ENCODE measurements at regions not wholly inside any gene's neighbourhood (a gene's known extent, or its start where the extent isn't known, plus 50 kb on each side); places are given as distances from the start of the nearest gene placed in this dataset.

DNA sequence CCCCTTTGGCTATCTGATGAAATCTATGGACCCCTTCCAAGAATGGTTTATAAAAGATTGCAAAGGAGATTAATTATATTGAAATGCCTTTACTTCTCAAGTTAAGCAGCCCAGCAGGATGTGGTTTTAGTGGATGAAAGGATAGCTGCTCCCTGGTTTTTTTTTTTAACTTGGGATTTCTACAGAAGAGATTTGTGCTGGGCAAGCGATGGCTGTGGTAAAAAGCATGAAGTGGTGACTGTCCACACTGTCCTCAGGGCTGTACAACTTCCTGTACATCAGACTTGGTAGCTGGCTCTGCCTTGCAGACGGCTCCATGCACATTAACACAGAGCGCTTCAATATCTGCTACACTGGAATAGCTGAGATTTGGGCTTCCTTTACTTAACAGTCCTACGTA lies 321.7 kb downstream of the DHX15 start:
- TF ChIP-seq CTCF (IDR thresholded peaks at IDR 0.05) (no peak), POLR2A (IDR thresholded peaks at IDR 0.05) (no peak)
